Kidney (tissue), 13 donors: ENCODE measurements at regions not wholly inside any gene's neighbourhood (a gene's known extent, or its start where the extent isn't known, plus 50 kb on each side); places are given as distances from the start of the nearest gene placed in this dataset.

Experiments
- DNase-seq, 5 donors: peaks; one replicate each; pipeline ENCODE4 v3.0.0-alpha.2; 2013 to 2020
- FAIRE-seq: peaks from 2 replicates; lab custom pipeline; 2012; peaks lifted over from hg19 to GRCh38; lab: Jason Lieb, UNC
- H3K27ac ChIP-seq, 2 donors: one replicate each; pipeline ENCODE4 v1.7.0; 2013; ENCODE audit warnings: low read depth in 2 of 2, low read length in 2 of 2, inconsistent platforms in 1 of 2
- H3K27me3 ChIP-seq: one replicate; pipeline ENCODE4 v1.7.1; 2013; ENCODE audit warnings: low read length, inconsistent platforms; ENCODE audit not compliant: control insufficient read depth, insufficient read depth
- H3K36me3 ChIP-seq, 3 donors: one replicate each; pipeline versions ENCODE4 v1.7.0 to v1.7.1; 2013; ENCODE audit warnings: low read length in 3 of 3, control low read depth in 1 of 3, inconsistent platforms in 1 of 3; ENCODE audit not compliant: insufficient read depth in 3 of 3, control insufficient read depth in 2 of 3
- H3K4me1 ChIP-seq, 3 donors: one replicate each; pipeline versions ENCODE4 v1.7.0 to v1.7.1; 2013; ENCODE audit warnings: low read length in 3 of 3, inconsistent platforms in 1 of 3, low read depth in 1 of 3; ENCODE audit not compliant: control insufficient read depth in 2 of 3, insufficient read depth in 2 of 3
- H3K4me3 ChIP-seq, 3 donors: one replicate each; pipeline versions ENCODE4 v1.7.0 to v1.8.1; 2013; ENCODE audit warnings: low read length in 3 of 3, control low read depth in 1 of 3, inconsistent platforms in 1 of 3
- H3K9ac ChIP-seq, 3 donors: one replicate each; pipeline versions ENCODE4 v1.7.0 to v1.7.1; 2013; ENCODE audit warnings: low read length in 3 of 3, control low read depth in 1 of 3, inconsistent platforms in 1 of 3
- H3K9me3 ChIP-seq, 3 donors: one replicate each; pipeline versions ENCODE4 v1.7.0 to v1.7.1; 2013; ENCODE audit warnings: low read length in 3 of 3, control low read depth in 1 of 3, inconsistent platforms in 1 of 3; ENCODE audit not compliant: control insufficient read depth in 2 of 3, insufficient read depth in 1 of 3
- intact Hi-C: fragments of 100-400 bp; cut with DNase I; formaldehyde crosslinking; loops from one replicate; pipeline ENCODE4 v1.11.1; 2022
- TF ChIP-seq, protein P1 (sequence below): IDR thresholded peaks from 3 replicates; pipeline ENCODE4 v1.5.1; 2012; ENCODE audit warnings: mild to moderate bottlenecking, moderate library complexity, borderline replicate concordance; ENCODE audit not compliant: insufficient read depth; ENCODE audit errors: extremely low read depth
- donor health status: control.
- donor health status: control.
- donor health status: control.
- donor health status: control.
- donor health status: control.
- donor health status: DM: yes; HTN: yes; CAD: no.
- donor health status: Normal renal cell carcinoma (clear cell type).

DNA sequence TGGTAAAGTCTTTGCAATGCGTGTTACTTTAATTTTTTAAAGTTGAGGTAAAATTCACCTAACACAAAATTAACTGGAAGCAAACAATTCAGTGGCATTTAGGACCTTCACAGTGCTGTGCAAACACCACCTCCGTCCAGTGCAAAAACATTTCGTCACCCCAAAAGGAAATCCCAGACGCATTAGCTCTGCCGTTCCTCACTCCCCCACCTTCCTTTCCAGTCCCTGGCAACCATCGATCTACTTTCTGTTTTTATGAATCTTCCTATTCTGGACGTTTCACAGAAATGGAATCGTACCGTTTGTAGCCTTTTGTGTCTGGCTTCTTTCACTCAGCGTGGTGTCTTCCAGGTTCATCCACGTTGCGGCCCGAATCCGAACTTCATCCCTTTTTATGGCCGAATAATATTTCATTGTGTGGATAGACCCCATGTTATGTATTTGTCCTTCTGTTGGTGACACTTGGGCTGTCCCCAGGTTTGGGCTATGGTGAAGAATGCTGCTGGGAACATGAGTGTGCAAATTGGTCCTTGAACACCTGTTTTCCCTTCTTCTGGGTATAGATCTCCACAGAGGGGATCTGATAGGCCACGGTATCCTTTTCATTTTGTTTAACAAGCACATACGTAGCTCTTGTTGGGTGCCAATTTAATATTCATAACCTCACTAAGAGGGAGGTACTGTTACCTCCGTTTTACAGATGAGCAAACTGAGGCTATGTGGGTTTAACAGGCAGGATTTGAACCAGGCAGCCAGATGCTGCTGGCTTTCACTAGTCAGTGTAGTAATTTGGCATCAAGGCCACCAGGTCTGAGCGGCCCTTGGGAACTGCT, 232.0 kb upstream of the GSE1 start:
- DNase-seq: no peak
- H3K27me3 ChIP-seq: no peaks in the 10 kb centered on the region
- no peak overlapping the region for H3K27ac ChIP-seq
- no peaks in the 10 kb centered on the region for H3K9me3 ChIP-seq
- no peak overlapping the region for H3K4me3 ChIP-seq
- intact Hi-C loops: no loop called here
- TF ChIP-seq, protein P1, sequence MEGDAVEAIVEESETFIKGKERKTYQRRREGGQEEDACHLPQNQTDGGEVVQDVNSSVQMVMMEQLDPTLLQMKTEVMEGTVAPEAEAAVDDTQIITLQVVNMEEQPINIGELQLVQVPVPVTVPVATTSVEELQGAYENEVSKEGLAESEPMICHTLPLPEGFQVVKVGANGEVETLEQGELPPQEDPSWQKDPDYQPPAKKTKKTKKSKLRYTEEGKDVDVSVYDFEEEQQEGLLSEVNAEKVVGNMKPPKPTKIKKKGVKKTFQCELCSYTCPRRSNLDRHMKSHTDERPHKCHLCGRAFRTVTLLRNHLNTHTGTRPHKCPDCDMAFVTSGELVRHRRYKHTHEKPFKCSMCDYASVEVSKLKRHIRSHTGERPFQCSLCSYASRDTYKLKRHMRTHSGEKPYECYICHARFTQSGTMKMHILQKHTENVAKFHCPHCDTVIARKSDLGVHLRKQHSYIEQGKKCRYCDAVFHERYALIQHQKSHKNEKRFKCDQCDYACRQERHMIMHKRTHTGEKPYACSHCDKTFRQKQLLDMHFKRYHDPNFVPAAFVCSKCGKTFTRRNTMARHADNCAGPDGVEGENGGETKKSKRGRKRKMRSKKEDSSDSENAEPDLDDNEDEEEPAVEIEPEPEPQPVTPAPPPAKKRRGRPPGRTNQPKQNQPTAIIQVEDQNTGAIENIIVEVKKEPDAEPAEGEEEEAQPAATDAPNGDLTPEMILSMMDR: no peak
- no peak for FAIRE-seq
- no peak overlapping the region for H3K9ac ChIP-seq
- peaks cover 0 to 2% (median 0%) of the 10 kb centered on the region in 3 donors for H3K36me3 ChIP-seq
- peaks cover 4 to 25% (median 17%) of the 10 kb centered on the region in 3 donors for H3K4me1 ChIP-seq

DNA sequence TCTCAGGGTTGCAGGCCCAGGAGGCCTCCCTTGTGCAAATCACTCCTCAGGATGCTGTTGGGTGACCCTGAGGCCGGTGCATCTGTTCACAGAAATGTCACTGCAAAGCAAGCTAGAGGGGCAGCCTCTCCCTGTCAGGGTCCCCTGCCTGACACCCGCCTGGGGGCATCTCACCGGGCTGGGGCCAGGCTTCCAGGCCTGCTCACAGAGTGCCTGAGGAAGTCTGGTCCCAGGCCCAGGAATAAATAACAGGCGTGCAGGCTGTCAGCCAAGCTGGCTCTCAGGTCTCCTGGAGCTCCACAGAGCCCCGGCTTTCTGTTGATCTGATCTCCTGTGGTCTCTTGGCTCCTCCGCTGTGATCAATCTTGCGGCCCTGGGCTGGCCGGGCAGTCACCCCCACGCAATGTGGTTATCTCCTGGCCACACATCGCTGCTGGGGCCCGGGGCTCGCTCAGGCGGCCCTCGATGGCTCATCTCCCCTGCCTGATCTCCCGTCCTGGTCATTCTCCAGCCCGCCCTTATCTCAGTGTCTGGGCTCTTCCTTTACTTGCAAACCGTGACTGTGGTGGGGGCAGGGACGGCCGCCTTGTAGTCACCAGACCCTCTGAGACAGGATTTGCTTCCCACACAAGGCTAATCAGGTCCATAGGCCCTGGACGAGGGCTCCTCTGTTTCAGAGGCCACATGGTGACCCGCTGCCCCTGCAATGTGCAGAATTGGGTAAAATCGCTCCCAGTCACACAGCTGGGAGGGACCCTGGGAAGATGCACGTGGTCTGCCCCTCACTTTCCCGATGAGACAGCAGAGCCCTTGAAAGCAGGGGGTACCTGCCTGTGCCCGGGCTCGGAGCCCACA, 231.2 kb upstream of the GSE1 start:
- peaks cover 4 to 28% (median 20%) of the 10 kb centered on the region in 3 donors for H3K4me1 ChIP-seq
- DNase-seq: peak; percentile 71 to 78 (median 77)
- intact Hi-C loops: no loop called here

DNA sequence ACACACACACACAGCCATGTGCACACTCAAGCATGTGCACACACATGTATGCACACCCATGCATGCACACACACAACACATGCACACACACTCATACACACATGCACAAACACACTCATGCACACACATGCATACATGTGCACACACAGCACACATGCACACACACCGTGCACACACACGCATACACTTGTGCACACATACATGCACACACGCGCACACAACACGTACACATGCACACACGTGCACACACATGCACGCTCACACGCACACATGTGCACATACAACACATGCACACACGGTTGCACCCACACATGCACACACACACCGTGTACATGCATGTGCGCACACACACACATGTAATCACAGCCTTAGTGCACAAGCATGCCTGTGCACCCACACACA, 230.4 kb upstream of the GSE1 start:
- DNase-seq (peak in 1 of 5 donors; percentile 32), FAIRE-seq (no peak)
- Histone ChIP-seq H3K36me3 (peaks cover 0 to 2% (median 0%) of the 10 kb centered on the region in 3 donors), H3K4me3 (no peak overlapping the region), H3K27me3 (no peaks in the 10 kb centered on the region), H3K9ac (no peak overlapping the region), H3K4me1 (peaks cover 4 to 28% (median 20%) of the 10 kb centered on the region in 3 donors), H3K9me3 (no peaks in the 10 kb centered on the region), H3K27ac (no peak overlapping the region)
- intact Hi-C loops: no loop called here
- TF ChIP-seq, protein P1: no peak

More for the DNA sequence above, 231.2 kb upstream of the GSE1 start:
- TF ChIP-seq, protein P1: no peak
- peaks cover 0 to 2% (median 0%) of the 10 kb centered on the region in 3 donors for H3K36me3 ChIP-seq
- no peak overlapping the region for H3K9ac ChIP-seq
- no peak overlapping the region for H3K27ac ChIP-seq
- H3K4me3 ChIP-seq: no peak overlapping the region
- H3K27me3 ChIP-seq: no peaks in the 10 kb centered on the region
- FAIRE-seq: no peak
- H3K9me3 ChIP-seq: no peaks in the 10 kb centered on the region
